Keratinocyte (primary cell): ENCODE measurements at regions not wholly inside any gene's neighbourhood (a gene's known extent, or its start where the extent isn't known, plus 50 kb on each side); places are given as distances from the start of the nearest gene placed in this dataset.

Experiments used
- DNase-seq: peaks from one replicate; pipeline ENCODE4 v3.0.0-alpha.2; 2011; ENCODE audit warnings: low read depth, missing footprints, low spot score
- FAIRE-seq: peaks from 2 replicates; lab custom pipeline; 2011; peaks lifted over from hg19 to GRCh38; lab: Jason Lieb, UNC
- H2AFZ ChIP-seq: 2 replicates; pipeline ENCODE4 v1.6.0; 2012; ENCODE audit warnings: low read length, control low read depth, inconsistent platforms; ENCODE audit not compliant: control insufficient read depth
- H3K27ac ChIP-seq: 2 replicates; pipeline ENCODE4 v1.5.1; 2011; ENCODE audit warnings: low read length; ENCODE audit not compliant: control insufficient read depth, insufficient read depth
- H3K27me3 ChIP-seq: 3 replicates; pipeline ENCODE4 v1.6.0; 2011; ENCODE audit warnings: low read length; ENCODE audit not compliant: control insufficient read depth, insufficient read depth; ENCODE audit errors: extremely low read depth
- H3K36me3 ChIP-seq, 2 experiments: 2 replicates in 1 of 2; 3 replicates in 1 of 2; pipeline ENCODE4 v1.5.1; 2011; ENCODE audit warnings: low read length in 2 of 2, mild to moderate bottlenecking in 1 of 2; ENCODE audit not compliant: control insufficient read depth in 2 of 2, insufficient read depth in 2 of 2; ENCODE audit errors: extremely low read depth in 1 of 2
- H3K4me1 ChIP-seq: 3 replicates; pipeline ENCODE4 v1.5.1; 2011; ENCODE audit warnings: low read length; ENCODE audit not compliant: control insufficient read depth, insufficient read depth; ENCODE audit errors: extremely low read depth
- H3K4me2 ChIP-seq: 3 replicates; pipeline ENCODE4 v1.6.0; 2011; ENCODE audit warnings: low read depth, low read length; ENCODE audit not compliant: control insufficient read depth, insufficient read depth; ENCODE audit errors: extremely low read depth
- H3K4me3 ChIP-seq, 3 experiments: fragments of 200-600 bp in 1 of 3; sonication (generic) in 1 of 3; 2 replicates in 2 of 3; 3 replicates in 1 of 3; pipeline ENCODE4 v1.5.1; 2011 to 2016; ENCODE audit warnings: low read length in 3 of 3, mild to moderate bottlenecking in 3 of 3, control low read depth in 2 of 3, inconsistent platforms in 1 of 3, low read depth in 1 of 3, mixed read lengths in 1 of 3, mixed run types in 1 of 3, moderate library complexity in 1 of 3; ENCODE audit not compliant: control insufficient read depth in 2 of 3, insufficient read depth in 2 of 3; ENCODE audit errors: extremely low read depth in 1 of 3
- H3K79me2 ChIP-seq: 2 replicates; pipeline ENCODE4 v1.6.0; 2012; ENCODE audit warnings: low read length; ENCODE audit not compliant: control insufficient read depth, insufficient read depth
- H3K9ac ChIP-seq: 3 replicates; pipeline ENCODE4 v1.6.0; 2011; ENCODE audit warnings: low read length; ENCODE audit not compliant: control insufficient read depth, insufficient read depth; ENCODE audit errors: extremely low read depth
- H3K9me1 ChIP-seq: 3 replicates; pipeline ENCODE4 v1.6.0; 2011; ENCODE audit warnings: low read length; ENCODE audit not compliant: control insufficient read depth, insufficient read depth; ENCODE audit errors: extremely low read depth
- H3K9me3 ChIP-seq: 2 replicates; pipeline ENCODE4 v1.5.1; 2012; ENCODE audit warnings: low read depth, low read length; ENCODE audit not compliant: control insufficient read depth
- H4K20me1 ChIP-seq: 3 replicates; pipeline ENCODE4 v1.6.0; 2011; ENCODE audit warnings: low read length; ENCODE audit not compliant: control insufficient read depth, insufficient read depth; ENCODE audit errors: extremely low read depth
- CTCF ChIP-seq, 3 experiments: IDR thresholded peaks in 1 of 3; conservative IDR thresholded peaks in 1 of 3; optimal IDR thresholded peaks in 1 of 3; 2 replicates in 2 of 3; 3 replicates in 1 of 3; pipeline versions ENCODE3 to v1.5.1; 2011; ENCODE audit warnings: low read length in 3 of 3, mild to moderate bottlenecking in 3 of 3, moderate library complexity in 2 of 3, control low read depth in 1 of 3, inconsistent platforms in 1 of 3; ENCODE audit not compliant: insufficient read depth in 2 of 3; ENCODE audit errors: extremely low read depth in 1 of 3
- EZH2 ChIP-seq: IDR thresholded peaks from one replicate; pipeline ENCODE4 v1.6.1; 2012; ENCODE audit warnings: inconsistent platforms, mild to moderate bottlenecking, low read length, moderate library complexity
- dilution Hi-C: fragments of 300-500 bp; cut with MboI; formaldehyde crosslinking; loops from one replicate; pipeline ENCODE4 v1.7.0; 2020; ENCODE audit warnings: low sequenced_read_pairs; ENCODE audit not compliant: extremely low pct_ligation_motif_present

GRCh38 chr5:74242516-74242915 lies 398.0 kb downstream of the ENC1 start:
- FAIRE-seq (peak; percentile 13), DNase-seq (no peak)
- no peaks in the 10 kb centered on the region for H3K9me3 ChIP-seq
- H3K27me3 ChIP-seq, result no peaks in the 10 kb centered on the region
- H3K27ac ChIP-seq, result peak overlapping the region; percentile 96
- no peaks in the 10 kb centered on the region for H3K36me3 ChIP-seq
- no peak overlapping the region for H3K4me3 ChIP-seq
- no peaks in the 10 kb centered on the region for H3K79me2 ChIP-seq
- H3K4me1 ChIP-seq, result peaks cover 40% of the 10 kb centered on the region
- no peaks in the 10 kb centered on the region for H4K20me1 ChIP-seq
- no peak overlapping the region for H2AFZ ChIP-seq
- TF ChIP-seq CTCF (optimal IDR thresholded peaks at IDR 0.05 in 1 of 3, IDR thresholded peaks at IDR 0.05 in 1 of 3, conservative IDR thresholded peaks at IDR 0.05 in 1 of 3; ENCODE audit: extremely low read depth in 1 of 3, insufficient read depth in 2 of 3, low read length in 3 of 3) (no peak), EZH2 (no peak)
- dilution Hi-C loops, result no loop called here
- H3K9ac ChIP-seq, result no peak overlapping the region
- H3K4me2 ChIP-seq, result peak overlapping the region; percentile 69
- H3K9me1 ChIP-seq, result no peaks in the 10 kb centered on the region

- dilution Hi-C loops, result no loop called here
- H3K4me1 ChIP-seq, result peaks cover 40% of the 10 kb centered on the region
- H3K4me2 ChIP-seq, result peak overlapping the region; percentile 69
- H3K79me2 ChIP-seq, result no peaks in the 10 kb centered on the region
- TF ChIP-seq CTCF (optimal IDR thresholded peaks at IDR 0.05 in 1 of 3, IDR thresholded peaks at IDR 0.05 in 1 of 3, conservative IDR thresholded peaks at IDR 0.05 in 1 of 3; ENCODE audit: extremely low read depth in 1 of 3, insufficient read depth in 2 of 3, low read length in 3 of 3) (no peak), EZH2 (no peak)
- peak; percentile 98 for FAIRE-seq
- H2AFZ ChIP-seq, result no peak overlapping the region
- H3K27ac ChIP-seq, result peak overlapping the region; percentile 96
- H3K9me3 ChIP-seq, result no peaks in the 10 kb centered on the region
- no peaks in the 10 kb centered on the region for H3K9me1 ChIP-seq
- no peaks in the 10 kb centered on the region for H4K20me1 ChIP-seq
- H3K36me3 ChIP-seq, result no peaks in the 10 kb centered on the region
- H3K4me3 ChIP-seq, result peak overlapping the region in 2 of 3 experiments; percentile 6 to 15
- DNase-seq, result peak; percentile 60
- H3K9ac ChIP-seq, result peak overlapping the region; percentile 76
- H3K27me3 ChIP-seq, result no peaks in the 10 kb centered on the region
Measured at GRCh38 chr5:74241751-74242140, 398.8 kb downstream of the ENC1 start.
